Fibroblast of lung (primary cell): ENCODE measurements at regions not wholly inside any gene's neighbourhood (a gene's known extent, or its start where the extent isn't known, plus 50 kb on each side); places are given as distances from the start of the nearest gene placed in this dataset.

Experiments
- DNase-seq, 2 donors: peaks; one replicate each; pipeline versions ENCODE4 v3.0.0 to v3.0.0-alpha.2; 2010; ENCODE audit warnings: low read depth in 2 of 2
- H2AFZ ChIP-seq: 2 replicates; pipeline ENCODE4 v1.5.1; 2012; ENCODE audit warnings: low read length, control low read depth, inconsistent platforms
- H3K27ac ChIP-seq: 2 replicates; pipeline ENCODE4 v1.5.1; 2011; ENCODE audit warnings: low read length, control low read depth; ENCODE audit not compliant: insufficient read depth
- H3K27me3 ChIP-seq: 2 replicates; pipeline ENCODE4 v1.5.1; 2011; ENCODE audit warnings: mild to moderate bottlenecking, low read length; ENCODE audit not compliant: control insufficient read depth, insufficient read depth
- H3K36me3 ChIP-seq: 2 replicates; pipeline ENCODE4 v1.5.1; 2011; ENCODE audit warnings: low read length; ENCODE audit not compliant: control insufficient read depth, insufficient read depth
- H3K4me1 ChIP-seq: 2 replicates; pipeline ENCODE4 v1.5.1; 2011; ENCODE audit warnings: low read length; ENCODE audit not compliant: control insufficient read depth, insufficient read depth; ENCODE audit errors: extremely low read depth
- H3K4me2 ChIP-seq: 2 replicates; pipeline ENCODE4 v1.5.1; 2011; ENCODE audit warnings: low read length, control low read depth; ENCODE audit not compliant: insufficient read depth; ENCODE audit errors: extremely low read depth
- H3K4me3 ChIP-seq, 4 experiments: fragments of 200-600 bp in 1 of 4; sonication (generic) in 1 of 4; replicated peaks in 1 of 4; 2 replicates each; pipeline ENCODE4 v1.5.1; 2011 to 2016; ENCODE audit warnings: low read length in 4 of 4, low read depth in 3 of 4, mild to moderate bottlenecking in 3 of 4, control low read depth in 2 of 4, inconsistent platforms in 1 of 4, mixed read lengths in 1 of 4; ENCODE audit not compliant: insufficient read depth in 1 of 4; ENCODE audit errors: control extremely low read depth in 1 of 4
- H3K79me2 ChIP-seq: 2 replicates; pipeline ENCODE4 v1.5.1; 2012; ENCODE audit warnings: mild to moderate bottlenecking, low read length, inconsistent platforms; ENCODE audit not compliant: control insufficient read depth, insufficient read depth
- H3K9ac ChIP-seq: 2 replicates; pipeline ENCODE4 v1.5.1; 2011; ENCODE audit warnings: mild to moderate bottlenecking, low read length, control low read depth; ENCODE audit not compliant: insufficient read depth
- H3K9me3 ChIP-seq: 2 replicates; pipeline ENCODE4 v1.5.1; 2012; ENCODE audit warnings: low read depth, low read length; ENCODE audit not compliant: control insufficient read depth, insufficient read depth
- H4K20me1 ChIP-seq: 2 replicates; pipeline ENCODE4 v1.5.1; 2011; ENCODE audit warnings: low read length; ENCODE audit not compliant: control insufficient read depth, insufficient read depth; ENCODE audit errors: extremely low read depth
- CTCF ChIP-seq, 2 donors: IDR thresholded peaks in 1 of 2; conservative IDR thresholded peaks in 1 of 2; 1 replicate in 1 of 2; 2 replicates in 1 of 2; pipeline ENCODE4 v1.5.1; 2011 to 2012; ENCODE audit warnings: low read length in 2 of 2, control low read depth in 1 of 2, inconsistent platforms in 1 of 2, low read depth in 1 of 2, mild to moderate bottlenecking in 1 of 2
- EZH2 ChIP-seq: IDR thresholded peaks from 2 replicates; pipeline ENCODE4 v1.5.1; 2012; ENCODE audit warnings: low read length, control low read depth, mild to moderate bottlenecking; ENCODE audit errors: missing control alignments

- Histone ChIP-seq H2AFZ (no peak overlapping the region), H3K27me3 (no peaks in the 10 kb centered on the region), H3K9ac (no peak overlapping the region), H3K9me3 (no peaks in the 10 kb centered on the region), H3K4me3 (no peak overlapping the region), H4K20me1 (no peaks in the 10 kb centered on the region), H3K4me2 (no peak overlapping the region), H3K79me2 (no peaks in the 10 kb centered on the region), H3K27ac (no peak overlapping the region), H3K36me3 (no peaks in the 10 kb centered on the region), H3K4me1 (no peaks in the 10 kb centered on the region)
- DNase-seq = peak; percentile 35 to 63
- TF ChIP-seq EZH2 (no peak), CTCF (conservative IDR thresholded peaks at IDR 0.05 in 1 of 2, IDR thresholded peaks at IDR 0.05 in 1 of 2; ENCODE audit: low read depth in 1 of 2, low read length in 2 of 2) (no peak)
Measured at GRCh38 chr3:83039422-83039821, 1278.0 kb upstream of the GBE1 start.

GRCh38 chr3:83035704-83036010 lies 1274.2 kb upstream of the GBE1 start:
- Histone ChIP-seq H3K36me3 (no peaks in the 10 kb centered on the region), H3K9me3 (no peaks in the 10 kb centered on the region), H3K27me3 (no peaks in the 10 kb centered on the region), H3K9ac (no peak overlapping the region), H3K4me2 (no peak overlapping the region), H2AFZ (no peak overlapping the region), H3K27ac (no peak overlapping the region), H3K4me3 (no peak overlapping the region), H3K79me2 (no peaks in the 10 kb centered on the region), H4K20me1 (no peaks in the 10 kb centered on the region), H3K4me1 (no peaks in the 10 kb centered on the region)
- TF ChIP-seq CTCF (conservative IDR thresholded peaks at IDR 0.05 in 1 of 2, IDR thresholded peaks at IDR 0.05 in 1 of 2; ENCODE audit: low read depth in 1 of 2, low read length in 2 of 2) = no peak
- TF ChIP-seq EZH2 = no peak
- DNase-seq = no peak

- no peaks in the 10 kb centered on the region for H3K79me2 ChIP-seq
- no peaks in the 10 kb centered on the region for H3K9me3 ChIP-seq
- H3K4me3 ChIP-seq = no peak overlapping the region
- no peaks in the 10 kb centered on the region for H3K36me3 ChIP-seq
- no peak overlapping the region for H3K4me2 ChIP-seq
- H3K27me3 ChIP-seq = no peaks in the 10 kb centered on the region
- H3K4me1 ChIP-seq = no peaks in the 10 kb centered on the region
- DNase-seq = no peak
- H3K27ac ChIP-seq = no peak overlapping the region
- TF ChIP-seq EZH2 = no peak
- no peak for TF ChIP-seq CTCF (conservative IDR thresholded peaks at IDR 0.05 in 1 of 2, IDR thresholded peaks at IDR 0.05 in 1 of 2; ENCODE audit: low read depth in 1 of 2, low read length in 2 of 2)
- H3K9ac ChIP-seq = no peak overlapping the region
- H2AFZ ChIP-seq = no peak overlapping the region
- no peaks in the 10 kb centered on the region for H4K20me1 ChIP-seq
Measured at GRCh38 chr3:83034806-83035703, 1273.6 kb upstream of the GBE1 start.
